Retinal pigment epithelial cell (primary cell): ENCODE measurements at regions not wholly inside any gene's neighbourhood (a gene's known extent, or its start where the extent isn't known, plus 50 kb on each side); places are given as distances from the start of the nearest gene placed in this dataset.
"Not testable (repeated sequence)": the region's sequence is repeated elsewhere in the genome, so short reads cannot be mapped to it uniquely, and the experiment has no call there.

ENCODE experiments used
- DNase-seq: peaks from one replicate; pipeline ENCODE4 v3.0.0-alpha.2; 2010; ENCODE audit warnings: low read depth
- H3K4me3 ChIP-seq: 2 replicates; pipeline ENCODE4 v1.5.1; 2011; ENCODE audit warnings: mild to moderate bottlenecking, low read length, control low read depth, moderate library complexity
- TF ChIP-seq, protein P1 (sequence below): conservative IDR thresholded peaks from 2 replicates; pipeline ENCODE4 v1.5.1; 2011; ENCODE audit warnings: low read depth, low read length, control low read depth, inconsistent platforms

DNA sequence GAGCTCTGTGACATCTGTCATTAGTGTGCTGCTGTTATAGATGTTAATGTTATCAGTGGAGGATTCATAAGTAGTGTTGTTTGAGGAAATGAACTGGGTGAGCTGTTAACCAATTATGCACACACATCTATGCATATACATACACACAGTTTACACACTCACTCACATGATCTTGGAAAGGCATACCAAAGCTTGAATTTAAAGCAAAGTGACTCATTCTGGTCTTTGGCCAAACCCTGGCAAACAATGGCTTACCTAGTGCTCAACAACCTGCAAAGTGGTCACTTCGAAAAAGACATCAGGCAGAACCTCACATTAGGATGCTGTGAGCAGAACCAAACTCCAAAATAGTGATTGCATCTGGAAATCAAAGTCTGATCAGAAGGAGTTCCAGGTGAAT, 1037.3 kb upstream of the CDH6 start:
- DNase-seq = peak; percentile 48
- TF ChIP-seq, protein P1, sequence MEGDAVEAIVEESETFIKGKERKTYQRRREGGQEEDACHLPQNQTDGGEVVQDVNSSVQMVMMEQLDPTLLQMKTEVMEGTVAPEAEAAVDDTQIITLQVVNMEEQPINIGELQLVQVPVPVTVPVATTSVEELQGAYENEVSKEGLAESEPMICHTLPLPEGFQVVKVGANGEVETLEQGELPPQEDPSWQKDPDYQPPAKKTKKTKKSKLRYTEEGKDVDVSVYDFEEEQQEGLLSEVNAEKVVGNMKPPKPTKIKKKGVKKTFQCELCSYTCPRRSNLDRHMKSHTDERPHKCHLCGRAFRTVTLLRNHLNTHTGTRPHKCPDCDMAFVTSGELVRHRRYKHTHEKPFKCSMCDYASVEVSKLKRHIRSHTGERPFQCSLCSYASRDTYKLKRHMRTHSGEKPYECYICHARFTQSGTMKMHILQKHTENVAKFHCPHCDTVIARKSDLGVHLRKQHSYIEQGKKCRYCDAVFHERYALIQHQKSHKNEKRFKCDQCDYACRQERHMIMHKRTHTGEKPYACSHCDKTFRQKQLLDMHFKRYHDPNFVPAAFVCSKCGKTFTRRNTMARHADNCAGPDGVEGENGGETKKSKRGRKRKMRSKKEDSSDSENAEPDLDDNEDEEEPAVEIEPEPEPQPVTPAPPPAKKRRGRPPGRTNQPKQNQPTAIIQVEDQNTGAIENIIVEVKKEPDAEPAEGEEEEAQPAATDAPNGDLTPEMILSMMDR = no peak
- no peak overlapping the region for H3K4me3 ChIP-seq

DNA sequence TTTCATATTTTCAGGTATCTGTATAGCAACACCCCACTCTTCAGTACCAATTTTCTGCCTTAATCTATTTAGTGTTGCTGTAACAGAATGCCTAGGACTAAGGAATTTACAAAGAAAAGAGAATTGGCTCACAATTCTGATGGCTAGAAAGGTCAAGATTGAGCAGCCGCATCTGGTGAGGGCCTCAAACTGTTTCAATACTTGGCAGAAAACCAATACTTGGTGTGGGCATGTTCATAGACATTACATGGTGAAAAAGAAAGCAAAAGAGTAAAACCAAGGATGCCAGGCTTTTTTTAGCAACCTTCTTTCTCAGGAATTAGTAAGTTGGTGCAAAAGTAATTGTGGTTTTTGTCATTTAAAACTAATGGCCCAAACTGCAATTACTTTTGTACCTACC, 1041.1 kb upstream of the CDH6 start:
- TF ChIP-seq, protein P1 = no peak
- DNase-seq = no peak
- no peak overlapping the region for H3K4me3 ChIP-seq

DNA sequence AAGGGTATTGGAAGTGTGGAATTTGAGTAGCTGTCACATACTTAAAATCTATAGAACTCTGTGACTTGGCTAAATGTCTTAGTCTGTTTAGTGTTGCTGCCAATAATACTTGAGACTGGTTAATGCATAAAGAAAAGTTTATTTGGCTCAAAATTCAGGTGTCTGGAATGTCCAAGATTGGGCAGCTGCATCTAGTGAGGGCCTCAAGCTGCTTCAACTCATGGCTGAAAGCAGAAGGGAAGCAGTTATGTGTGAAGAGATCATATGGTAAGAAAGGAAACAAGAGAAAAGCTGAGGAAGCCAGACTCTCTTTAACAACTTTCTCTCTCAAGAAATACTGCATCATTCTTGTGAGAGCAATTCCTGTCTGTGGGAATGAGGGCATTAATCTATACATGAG, 1043.3 kb upstream of the CDH6 start:
- TF ChIP-seq, protein P1 = no peak
- H3K4me3 ChIP-seq = no peak overlapping the region
- DNase-seq = no peak

DNA sequence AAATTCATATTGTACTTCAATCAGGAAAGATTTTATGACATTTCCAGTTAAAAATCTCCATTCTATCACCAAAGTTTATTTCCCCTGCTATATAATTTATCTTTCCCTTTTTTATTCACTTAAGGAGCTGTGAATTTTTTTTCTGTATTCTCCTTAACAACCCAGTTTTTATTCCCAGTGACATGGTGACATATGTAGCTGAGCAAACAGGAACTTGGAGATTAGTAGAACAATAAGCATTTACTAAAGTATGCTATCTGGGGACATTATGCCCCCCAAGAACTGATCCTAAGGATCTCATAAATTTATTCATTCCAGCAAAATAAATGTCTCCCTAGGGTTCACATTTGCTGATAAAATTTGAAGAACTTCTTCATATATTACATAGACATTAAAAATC, 1044.0 kb upstream of the CDH6 start:
- no peak overlapping the region for H3K4me3 ChIP-seq
- TF ChIP-seq, protein P1 = no peak
- DNase-seq = no peak

DNA sequence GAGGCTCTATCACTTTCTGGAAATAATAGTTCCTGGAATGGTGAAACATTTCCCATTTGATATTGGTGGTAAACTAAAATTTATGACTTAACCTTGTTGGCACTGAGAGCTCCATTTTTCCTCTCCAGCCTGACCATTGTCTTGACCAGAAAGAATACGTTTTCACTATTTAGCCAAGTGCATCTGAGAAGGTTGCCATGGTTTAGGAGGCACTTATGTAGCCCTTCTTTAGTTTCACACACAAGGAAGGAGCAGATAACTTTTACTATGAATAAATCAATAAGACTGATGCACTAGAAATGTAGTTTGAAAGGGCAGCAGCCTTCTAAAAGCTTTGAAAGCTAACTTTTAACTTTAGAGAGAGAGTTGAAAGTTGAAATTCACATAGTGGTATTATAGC, 1045.5 kb upstream of the CDH6 start:
- no peak for DNase-seq
- TF ChIP-seq, protein P1 = no peak

DNA sequence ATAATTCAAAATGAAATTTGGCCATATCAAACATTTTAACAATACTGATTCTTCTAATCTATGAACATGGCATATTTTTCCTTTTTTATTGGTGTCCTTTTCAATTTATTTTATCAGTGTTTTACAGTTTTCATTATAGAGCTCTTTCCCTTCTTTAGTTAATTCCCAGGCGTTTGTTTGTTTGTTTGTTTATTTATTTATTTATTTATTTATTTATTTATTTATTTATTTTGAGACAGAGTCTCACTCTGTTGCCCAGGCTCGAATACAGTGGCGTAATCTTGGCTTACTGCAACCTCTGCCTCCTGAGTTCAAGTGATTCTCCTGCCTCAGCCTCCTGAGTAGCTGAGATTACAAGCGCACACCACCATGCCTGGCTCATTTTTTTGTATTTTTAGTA, 1049.4 kb upstream of the CDH6 start:
- H3K4me3 ChIP-seq, DNase-seq: not testable (repeated sequence)

More for the DNA sequence above, 1045.5 kb upstream of the CDH6 start:
- no peak overlapping the region for H3K4me3 ChIP-seq

DNA sequence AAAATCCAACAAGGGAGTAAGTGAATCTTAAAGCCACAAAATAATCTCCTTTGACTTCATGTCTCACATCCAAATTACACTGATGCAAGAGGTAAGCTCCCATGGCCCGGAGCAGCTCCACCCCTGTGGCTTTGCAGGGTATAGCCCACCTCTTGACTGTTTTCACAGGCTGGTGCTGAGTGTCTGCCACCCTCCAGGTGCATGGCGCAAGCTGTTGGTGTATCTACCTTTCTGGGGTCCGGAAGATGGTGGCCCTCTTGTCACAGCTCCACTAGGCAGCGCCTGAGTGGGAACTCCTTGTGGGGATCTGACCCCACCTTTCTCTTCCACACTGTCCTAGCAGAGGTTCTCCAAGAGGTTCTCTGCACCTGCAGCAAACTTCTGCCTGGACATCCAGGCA, 1051.1 kb upstream of the CDH6 start:
- no peak for DNase-seq
- H3K4me3 ChIP-seq = no peak overlapping the region
- TF ChIP-seq, protein P1 = no peak

DNA sequence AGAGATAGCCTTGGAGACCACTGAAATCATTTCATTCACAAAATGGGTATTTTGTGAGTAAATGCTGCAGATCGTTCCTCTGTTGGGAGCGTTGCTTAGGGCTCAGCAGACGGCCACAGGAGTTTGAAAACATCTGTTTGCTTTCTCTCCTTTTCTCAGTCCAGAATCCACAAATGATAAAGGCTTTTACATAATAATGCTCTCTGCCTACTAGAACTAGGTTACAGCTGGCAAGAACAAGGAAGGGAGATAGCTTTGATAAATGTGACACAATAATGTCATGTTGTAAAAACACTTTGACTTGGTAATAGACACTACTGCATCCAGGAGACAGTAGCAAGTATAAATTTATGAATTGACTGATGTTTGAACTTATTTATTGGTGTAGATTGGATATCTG, 1072.4 kb upstream of the CDH6 start:
- TF ChIP-seq, protein P1 = no peak

More for the DNA sequence above, 1072.4 kb upstream of the CDH6 start:
- no peak for DNase-seq
- H3K4me3 ChIP-seq = no peak overlapping the region
